OCI-LY3 (cell line): ENCODE measurements at regions not wholly inside any gene's neighbourhood (a gene's known extent, or its start where the extent isn't known, plus 50 kb on each side); places are given as distances from the start of the nearest gene placed in this dataset.

ENCODE experiments used
- EZH2phosphoT487 ChIP-seq: fragments of 200-600 bp; shearing (Covaris generic); IDR thresholded peaks from 2 replicates; pipeline ENCODE4 v1.6.1; 2018; ENCODE audit warnings: antibody characterized with exemption, mixed run types, low read depth
- TF ChIP-seq, protein P1 (sequence below): fragments of 200-600, 300-600 bp; sonication (generic); IDR thresholded peaks from 2 replicates; pipeline ENCODE4 v1.5.1; 2014; ENCODE audit warnings: antibody characterized with exemption, low read length, low read depth

DNA sequence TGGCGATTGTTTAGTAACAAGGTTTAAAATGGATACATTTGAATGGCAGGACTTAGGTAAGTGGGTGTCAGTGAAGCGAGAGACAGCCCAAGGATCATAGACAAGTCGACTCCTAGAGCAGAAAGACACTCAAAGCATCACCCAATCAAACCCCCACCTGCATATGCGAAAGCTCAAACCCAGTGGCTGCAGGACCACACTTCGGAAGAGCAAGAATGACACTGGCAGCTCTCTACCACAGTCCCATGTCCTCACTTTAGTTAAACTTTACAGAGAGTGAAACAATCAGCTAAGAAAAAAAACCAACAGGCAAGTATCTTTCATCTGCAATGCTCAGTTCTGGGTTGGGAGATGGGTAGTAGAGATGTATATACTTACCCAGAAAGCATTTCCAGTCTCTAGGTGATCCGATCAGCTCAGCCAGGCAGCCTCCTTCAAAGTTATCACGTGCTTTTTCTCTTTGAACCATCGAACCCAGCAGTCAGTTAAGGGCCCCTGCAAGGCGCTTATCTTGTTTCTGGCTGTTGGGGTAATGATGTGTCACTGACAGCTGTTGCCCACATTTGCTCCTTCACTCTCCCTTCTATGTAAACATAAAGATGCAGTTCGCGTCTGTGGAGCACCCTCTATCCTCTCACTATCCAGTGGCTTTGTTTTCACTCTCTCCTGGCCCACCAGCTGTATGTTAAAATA is 357.5 kb upstream of the ID2 start:
- TF ChIP-seq, protein P1, sequence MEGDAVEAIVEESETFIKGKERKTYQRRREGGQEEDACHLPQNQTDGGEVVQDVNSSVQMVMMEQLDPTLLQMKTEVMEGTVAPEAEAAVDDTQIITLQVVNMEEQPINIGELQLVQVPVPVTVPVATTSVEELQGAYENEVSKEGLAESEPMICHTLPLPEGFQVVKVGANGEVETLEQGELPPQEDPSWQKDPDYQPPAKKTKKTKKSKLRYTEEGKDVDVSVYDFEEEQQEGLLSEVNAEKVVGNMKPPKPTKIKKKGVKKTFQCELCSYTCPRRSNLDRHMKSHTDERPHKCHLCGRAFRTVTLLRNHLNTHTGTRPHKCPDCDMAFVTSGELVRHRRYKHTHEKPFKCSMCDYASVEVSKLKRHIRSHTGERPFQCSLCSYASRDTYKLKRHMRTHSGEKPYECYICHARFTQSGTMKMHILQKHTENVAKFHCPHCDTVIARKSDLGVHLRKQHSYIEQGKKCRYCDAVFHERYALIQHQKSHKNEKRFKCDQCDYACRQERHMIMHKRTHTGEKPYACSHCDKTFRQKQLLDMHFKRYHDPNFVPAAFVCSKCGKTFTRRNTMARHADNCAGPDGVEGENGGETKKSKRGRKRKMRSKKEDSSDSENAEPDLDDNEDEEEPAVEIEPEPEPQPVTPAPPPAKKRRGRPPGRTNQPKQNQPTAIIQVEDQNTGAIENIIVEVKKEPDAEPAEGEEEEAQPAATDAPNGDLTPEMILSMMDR, result no peak
- no peak for TF ChIP-seq EZH2phosphoT487
